Breast epithelium (tissue), 4 donors: ENCODE measurements at regions not wholly inside any gene's neighbourhood (a gene's known extent, or its start where the extent isn't known, plus 50 kb on each side); places are given as distances from the start of the nearest gene placed in this dataset.
A peak's percentile ranks its signal among the peaks of the same experiment; 100 is the strongest.

Source experiments
- DNase-seq, 2 donors: peaks; one replicate each; pipeline ENCODE4 v3.0.0-alpha.2; 2019; ENCODE audit warnings: low spot score in 2 of 2
- H3K27ac ChIP-seq, 2 donors: fragments of 200-600 bp; sonication (generic) in 1 of 2; one replicate each; pipeline ENCODE4 v1.5.1; 2016 to 2019; ENCODE audit warnings: mild to moderate bottlenecking in 1 of 2
- H3K27me3 ChIP-seq, 2 donors: fragments of 200-600 bp; sonication (generic) in 1 of 2; one replicate each; pipeline versions ENCODE4 v1.5.1 to v1.6.0; 2017 to 2019; ENCODE audit warnings: control low read depth in 1 of 2, mild to moderate bottlenecking in 1 of 2
- H3K36me3 ChIP-seq: fragments of 200-600 bp; one replicate; pipeline ENCODE4 v1.5.1; 2019
- H3K4me1 ChIP-seq, 2 donors: fragments of 200-600 bp; sonication (generic); one replicate each; pipeline ENCODE4 v1.5.1; 2016 to 2019; ENCODE audit warnings: control low read depth in 1 of 2
- H3K4me3 ChIP-seq, 3 donors: fragments of 200-600 bp; sonication (generic); 1 replicate in 2 of 3; 2 replicates in 1 of 3; pipeline ENCODE4 v1.5.1; 2016 to 2019; ENCODE audit warnings: mild to moderate bottlenecking in 3 of 3, moderate library complexity in 2 of 3
- H3K9me3 ChIP-seq, 2 donors: fragments of 200-600 bp; sonication (generic) in 1 of 2; one replicate each; pipeline ENCODE4 v1.5.1; 2016 to 2019; ENCODE audit warnings: control low read depth in 1 of 2
- CTCF ChIP-seq, 3 donors: fragments of 450-650 bp; IDR thresholded peaks; one replicate each; pipeline ENCODE4 v1.5.1; 2016 to 2017; ENCODE audit warnings: antibody characterized with exemption in 3 of 3, mild to moderate bottlenecking in 3 of 3, moderate library complexity in 3 of 3
- POLR2A ChIP-seq: fragments of 450-650 bp; IDR thresholded peaks from one replicate; pipeline ENCODE4 v1.6.1; 2016; ENCODE audit warnings: antibody characterized with exemption, mild to moderate bottlenecking, moderate library complexity
- POLR2AphosphoS5 ChIP-seq, 3 donors: sonication (generic); formaldehyde crosslinking; IDR thresholded peaks; one replicate each; pipeline ENCODE4 v1.6.1; 2017; ENCODE audit warnings: antibody characterized with exemption in 3 of 3
- intact Hi-C: fragments of 100-400 bp; cut with DNase I; formaldehyde crosslinking; loops from one replicate; pipeline ENCODE4 v1.15.1; 2023; ENCODE audit warnings: low total_unique reads

- Histone ChIP-seq H3K27ac (peak overlapping the region in 1 of 2 donors; percentile 64), H3K9me3 (peaks cover 0 to 11% of the 10 kb centered on the region in 2 donors), H3K27me3 (no peaks in the 10 kb centered on the region), H3K4me1 (no peaks in the 10 kb centered on the region), H3K4me3 (no peak overlapping the region), H3K36me3 (no peaks in the 10 kb centered on the region)
- DNase-seq, result no peak
- intact Hi-C loops, result no loop called here
- TF ChIP-seq POLR2A (no peak), CTCF (IDR thresholded peaks at IDR 0.05) (no peak), POLR2AphosphoS5 (IDR thresholded peaks at IDR 0.05) (no peak)
Observed at GRCh38 chr16:72371307-72372086, 199.5 kb upstream of the PMFBP1 start.

GRCh38 chr16:72369274-72369673, 197.3 kb upstream of the PMFBP1 start:
- Histone ChIP-seq H3K36me3 (no peaks in the 10 kb centered on the region), H3K4me3 (no peak overlapping the region), H3K27me3 (no peaks in the 10 kb centered on the region), H3K4me1 (no peaks in the 10 kb centered on the region), H3K9me3 (peaks cover 0 to 15% of the 10 kb centered on the region in 2 donors), H3K27ac (no peak overlapping the region)
- no peak for DNase-seq
- no peak for TF ChIP-seq POLR2A
- TF ChIP-seq CTCF (IDR thresholded peaks at IDR 0.05), result no peak
- TF ChIP-seq POLR2AphosphoS5 (IDR thresholded peaks at IDR 0.05), result no peak
- intact Hi-C loops, result no loop called here

- no peak for TF ChIP-seq POLR2AphosphoS5 (IDR thresholded peaks at IDR 0.05)
- no peak for TF ChIP-seq CTCF (IDR thresholded peaks at IDR 0.05)
- TF ChIP-seq POLR2A, result no peak
- intact Hi-C loops, result no loop called here
- Histone ChIP-seq H3K4me3 (no peak overlapping the region), H3K4me1 (no peaks in the 10 kb centered on the region), H3K36me3 (no peaks in the 10 kb centered on the region), H3K27ac (no peak overlapping the region), H3K27me3 (no peaks in the 10 kb centered on the region), H3K9me3 (peaks cover 0 to 15% of the 10 kb centered on the region in 2 donors)
- no peak for DNase-seq
Observed at GRCh38 chr16:72367851-72368250, 195.9 kb upstream of the PMFBP1 start.

GRCh38 chr16:72362973-72363372, 191.0 kb upstream of the PMFBP1 start:
- Histone ChIP-seq H3K4me3 (no peak overlapping the region), H3K27me3 (no peaks in the 10 kb centered on the region), H3K27ac (no peak overlapping the region), H3K4me1 (no peaks in the 10 kb centered on the region), H3K36me3 (no peaks in the 10 kb centered on the region), H3K9me3 (peaks cover 0 to 15% of the 10 kb centered on the region in 2 donors)
- no peak for DNase-seq
- TF ChIP-seq CTCF (IDR thresholded peaks at IDR 0.05), result no peak
- TF ChIP-seq POLR2AphosphoS5 (IDR thresholded peaks at IDR 0.05), result no peak
- TF ChIP-seq POLR2A, result no peak
- intact Hi-C loops, result no loop called here

GRCh38 chr16:72362476-72362875, 190.5 kb upstream of the PMFBP1 start:
- H3K4me3 ChIP-seq, result no peak overlapping the region
- H3K9me3 ChIP-seq, result peaks cover 0 to 14% of the 10 kb centered on the region in 2 donors
- DNase-seq, result no peak
- TF ChIP-seq CTCF (IDR thresholded peaks at IDR 0.05) (no peak), POLR2AphosphoS5 (IDR thresholded peaks at IDR 0.05) (no peak), POLR2A (no peak)
- no peaks in the 10 kb centered on the region for H3K27me3 ChIP-seq
- no peaks in the 10 kb centered on the region for H3K36me3 ChIP-seq
- no peaks in the 10 kb centered on the region for H3K4me1 ChIP-seq
- no peak overlapping the region for H3K27ac ChIP-seq
- intact Hi-C loops, result no loop called here
